Neural cell (in vitro differentiated cells): ENCODE measurements at regions not wholly inside any gene's neighbourhood (a gene's known extent, or its start where the extent isn't known, plus 50 kb on each side); places are given as distances from the start of the nearest gene placed in this dataset.

Source experiments
- H2AFZ ChIP-seq: fragments of 200-600, 300-800 bp; sonication (generic), shearing (Covaris generic); 2 replicates; pipeline ENCODE4 v1.6.0; 2014; ENCODE audit warnings: low read depth, mild to moderate bottlenecking, antibody characterized with exemption, low read length, moderate library complexity
- H3F3A ChIP-seq: fragments of 200-600 bp; shearing (Covaris generic); 2 replicates; pipeline ENCODE4 v1.6.1; 2016; ENCODE audit warnings: mild to moderate bottlenecking, moderate library complexity, mixed read lengths, antibody characterized with exemption, low read length; ENCODE audit not compliant: insufficient read depth, poor library complexity, severe bottlenecking
- H3K27ac ChIP-seq: fragments of 200-600, 300-800 bp; sonication (generic), shearing (Covaris generic); 2 replicates; pipeline ENCODE4 v1.5.1; 2014; ENCODE audit warnings: mild to moderate bottlenecking, low read length, moderate library complexity
- H3K27me3 ChIP-seq: fragments of 300-800, 200-600 bp; sonication (generic), shearing (Covaris generic); 2 replicates; pipeline ENCODE4 v1.6.0; 2014; ENCODE audit warnings: mild to moderate bottlenecking, low read depth, low read length, moderate library complexity; ENCODE audit not compliant: insufficient read depth
- H3K36me3 ChIP-seq: fragments of 300-800, 200-600 bp; sonication (generic), shearing (Covaris generic); 2 replicates; pipeline ENCODE4 v1.5.1; 2014; ENCODE audit warnings: mild to moderate bottlenecking, antibody characterized with exemption, low read length, moderate library complexity; ENCODE audit not compliant: insufficient read depth
- H3K4me2 ChIP-seq: fragments of 300-800, 200-600 bp; sonication (generic), shearing (Covaris generic); 2 replicates; pipeline ENCODE4 v1.6.0; 2014; ENCODE audit warnings: mild to moderate bottlenecking, low read length
- H3K4me3 ChIP-seq: fragments of 300-800, 200-600 bp; sonication (generic), shearing (Covaris generic); 2 replicates; pipeline ENCODE4 v1.5.1; 2014; ENCODE audit warnings: mild to moderate bottlenecking, low read length, moderate library complexity
- H3K79me2 ChIP-seq: fragments of 200-600 bp; shearing (Covaris generic); replicated peaks from 2 replicates; pipeline ENCODE4 v1.6.0; 2014; ENCODE audit warnings: mild to moderate bottlenecking, low read length, moderate library complexity; ENCODE audit not compliant: insufficient read depth
- H3K9ac ChIP-seq: fragments of 300-800, 200-600 bp; sonication (generic), shearing (Covaris generic); 2 replicates; pipeline ENCODE4 v1.6.1; 2016; ENCODE audit warnings: mild to moderate bottlenecking, low read length, mixed read lengths
- H3K9me2 ChIP-seq: fragments of 200-600 bp; shearing (Covaris generic); 2 replicates; pipeline ENCODE4 v1.6.1; 2016; ENCODE audit warnings: mild to moderate bottlenecking, low read length, mixed read lengths; ENCODE audit not compliant: insufficient read depth
- H3K9me3 ChIP-seq: fragments of 200-600, 300-800 bp; sonication (generic), shearing (Covaris generic); 2 replicates; pipeline ENCODE4 v1.6.1; 2016; ENCODE audit warnings: mild to moderate bottlenecking, mixed run types, low read length, moderate library complexity, mixed read lengths
- H4K20me1 ChIP-seq: fragments of 200-600 bp; shearing (Covaris generic); 2 replicates; pipeline ENCODE4 v1.6.1; 2016; ENCODE audit warnings: mild to moderate bottlenecking, mixed run types; ENCODE audit not compliant: insufficient read depth
- CTCF ChIP-seq: fragments of 450-650 bp; IDR thresholded peaks from 2 replicates; pipeline ENCODE4 v1.5.1; 2014; ENCODE audit warnings: antibody characterized with exemption, mild to moderate bottlenecking, moderate library complexity; ENCODE audit not compliant: poor library complexity, severe bottlenecking
- EP300 ChIP-seq: fragments of 450-650 bp; conservative IDR thresholded peaks from 2 replicates; pipeline ENCODE4 v1.6.1; 2014; ENCODE audit warnings: antibody characterized with exemption, mild to moderate bottlenecking, moderate library complexity; ENCODE audit not compliant: poor library complexity, severe bottlenecking
- EZH2 ChIP-seq: fragments of 200-600, 300-800 bp; shearing (Covaris generic), sonication (generic); IDR thresholded peaks from 2 replicates; pipeline ENCODE4 v1.6.1; 2014; ENCODE audit warnings: antibody characterized with exemption, low read length, borderline replicate concordance, mild to moderate bottlenecking; ENCODE audit not compliant: insufficient read depth, poor library complexity, severe bottlenecking
- MXI1 ChIP-seq: fragments of 450-650 bp; conservative IDR thresholded peaks from 2 replicates; pipeline ENCODE4 v1.6.1; 2014; ENCODE audit warnings: antibody characterized with exemption, mild to moderate bottlenecking; ENCODE audit not compliant: poor library complexity, severe bottlenecking
- POLR2AphosphoS5 ChIP-seq: IDR thresholded peaks from 2 replicates; pipeline ENCODE4 v1.6.1; 2012
- RAD21 ChIP-seq: fragments of 450-650 bp; conservative IDR thresholded peaks from 2 replicates; pipeline ENCODE4 v1.6.1; 2014; ENCODE audit warnings: antibody characterized with exemption, mild to moderate bottlenecking, moderate library complexity
- SMC3 ChIP-seq: fragments of 450-650 bp; conservative IDR thresholded peaks from 2 replicates; pipeline ENCODE4 v1.6.1; 2014; ENCODE audit warnings: antibody characterized with exemption, mild to moderate bottlenecking, moderate library complexity; ENCODE audit not compliant: poor library complexity
- TAF1 ChIP-seq: IDR thresholded peaks from 2 replicates; pipeline ENCODE4 v1.6.1; 2012; ENCODE audit warnings: low read depth
- TF ChIP-seq, protein P1 (sequence below): IDR thresholded peaks from 2 replicates; pipeline ENCODE4 v1.6.1; 2012; ENCODE audit warnings: borderline replicate concordance

DNA sequence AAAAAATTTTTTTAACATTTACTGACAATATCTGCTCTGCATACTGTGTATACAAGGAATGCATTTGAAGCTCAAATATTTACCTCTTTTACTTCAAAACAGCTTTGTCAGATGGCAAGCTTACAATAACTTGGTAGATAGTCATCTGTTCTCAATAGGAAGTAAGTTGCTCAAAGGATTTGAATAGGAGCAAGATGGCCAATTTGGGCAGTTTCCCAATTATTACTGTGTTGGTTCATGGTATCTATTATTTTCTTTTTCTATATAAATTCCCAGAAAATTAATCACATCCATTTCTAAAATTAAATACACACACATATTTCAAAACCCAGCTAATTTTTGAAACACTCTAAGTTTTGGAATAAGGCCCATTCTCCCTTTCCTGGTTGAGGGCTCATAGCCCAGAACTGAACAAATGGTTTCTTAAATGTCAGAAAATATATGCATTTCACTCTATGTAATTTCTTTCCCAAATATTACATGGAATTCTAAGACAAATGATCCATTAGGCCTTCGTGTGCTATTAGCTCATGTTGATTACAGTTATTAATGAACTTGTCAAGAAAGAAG lies 60.2 kb upstream of the BLTP1 start:
- no peak overlapping the region for H3K27ac ChIP-seq
- no peaks in the 10 kb centered on the region for H3K79me2 ChIP-seq
- no peaks in the 10 kb centered on the region for H3F3A ChIP-seq
- no peak overlapping the region for H2AFZ ChIP-seq
- no peaks in the 10 kb centered on the region for H3K9me2 ChIP-seq
- H3K9ac ChIP-seq: no peak overlapping the region
- no peak overlapping the region for H3K4me3 ChIP-seq
- H4K20me1 ChIP-seq: no peaks in the 10 kb centered on the region
- TF ChIP-seq, protein P1, sequence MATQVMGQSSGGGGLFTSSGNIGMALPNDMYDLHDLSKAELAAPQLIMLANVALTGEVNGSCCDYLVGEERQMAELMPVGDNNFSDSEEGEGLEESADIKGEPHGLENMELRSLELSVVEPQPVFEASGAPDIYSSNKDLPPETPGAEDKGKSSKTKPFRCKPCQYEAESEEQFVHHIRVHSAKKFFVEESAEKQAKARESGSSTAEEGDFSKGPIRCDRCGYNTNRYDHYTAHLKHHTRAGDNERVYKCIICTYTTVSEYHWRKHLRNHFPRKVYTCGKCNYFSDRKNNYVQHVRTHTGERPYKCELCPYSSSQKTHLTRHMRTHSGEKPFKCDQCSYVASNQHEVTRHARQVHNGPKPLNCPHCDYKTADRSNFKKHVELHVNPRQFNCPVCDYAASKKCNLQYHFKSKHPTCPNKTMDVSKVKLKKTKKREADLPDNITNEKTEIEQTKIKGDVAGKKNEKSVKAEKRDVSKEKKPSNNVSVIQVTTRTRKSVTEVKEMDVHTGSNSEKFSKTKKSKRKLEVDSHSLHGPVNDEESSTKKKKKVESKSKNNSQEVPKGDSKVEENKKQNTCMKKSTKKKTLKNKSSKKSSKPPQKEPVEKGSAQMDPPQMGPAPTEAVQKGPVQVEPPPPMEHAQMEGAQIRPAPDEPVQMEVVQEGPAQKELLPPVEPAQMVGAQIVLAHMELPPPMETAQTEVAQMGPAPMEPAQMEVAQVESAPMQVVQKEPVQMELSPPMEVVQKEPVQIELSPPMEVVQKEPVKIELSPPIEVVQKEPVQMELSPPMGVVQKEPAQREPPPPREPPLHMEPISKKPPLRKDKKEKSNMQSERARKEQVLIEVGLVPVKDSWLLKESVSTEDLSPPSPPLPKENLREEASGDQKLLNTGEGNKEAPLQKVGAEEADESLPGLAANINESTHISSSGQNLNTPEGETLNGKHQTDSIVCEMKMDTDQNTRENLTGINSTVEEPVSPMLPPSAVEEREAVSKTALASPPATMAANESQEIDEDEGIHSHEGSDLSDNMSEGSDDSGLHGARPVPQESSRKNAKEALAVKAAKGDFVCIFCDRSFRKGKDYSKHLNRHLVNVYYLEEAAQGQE: no peak
- TF ChIP-seq SMC3 (no peak), RAD21 (no peak), CTCF (no peak), EZH2 (no peak), MXI1 (no peak), TAF1 (no peak), EP300 (no peak)
- H3K27me3 ChIP-seq: no peaks in the 10 kb centered on the region
- no peaks in the 10 kb centered on the region for H3K9me3 ChIP-seq
- H3K36me3 ChIP-seq: no peaks in the 10 kb centered on the region
- no peak overlapping the region for H3K4me2 ChIP-seq

GRCh38 chr4:122091397-122091796 lies 60.7 kb upstream of the BLTP1 start:
- no peaks in the 10 kb centered on the region for H3F3A ChIP-seq
- no peak overlapping the region for H2AFZ ChIP-seq
- TF ChIP-seq MXI1: no peak
- TF ChIP-seq POLR2AphosphoS5: no peak
- TF ChIP-seq RAD21: no peak
- no peak for TF ChIP-seq EZH2
- TF ChIP-seq CTCF: no peak
- TF ChIP-seq SMC3: no peak
- no peak for TF ChIP-seq TAF1
- TF ChIP-seq EP300: no peak
- TF ChIP-seq, protein P1: no peak
- no peaks in the 10 kb centered on the region for H3K27me3 ChIP-seq
- no peak overlapping the region for H3K4me3 ChIP-seq
- H3K9me2 ChIP-seq: no peaks in the 10 kb centered on the region
- no peaks in the 10 kb centered on the region for H3K9me3 ChIP-seq
- no peak overlapping the region for H3K9ac ChIP-seq
- H3K79me2 ChIP-seq: no peaks in the 10 kb centered on the region
- no peak overlapping the region for H3K27ac ChIP-seq
- H3K4me2 ChIP-seq: no peak overlapping the region
- H3K36me3 ChIP-seq: no peaks in the 10 kb centered on the region
- H4K20me1 ChIP-seq: no peaks in the 10 kb centered on the region
